ENCODE measurements at regions not wholly inside any gene's neighbourhood (a gene's known extent, or its start where the extent isn't known, plus 50 kb on each side); places are given as distances from the start of the nearest gene placed in this dataset.
"Not testable (repeated sequence)": the region's sequence is repeated elsewhere in the genome, so short reads cannot be mapped to it uniquely, and the experiment has no call there.

DNA sequence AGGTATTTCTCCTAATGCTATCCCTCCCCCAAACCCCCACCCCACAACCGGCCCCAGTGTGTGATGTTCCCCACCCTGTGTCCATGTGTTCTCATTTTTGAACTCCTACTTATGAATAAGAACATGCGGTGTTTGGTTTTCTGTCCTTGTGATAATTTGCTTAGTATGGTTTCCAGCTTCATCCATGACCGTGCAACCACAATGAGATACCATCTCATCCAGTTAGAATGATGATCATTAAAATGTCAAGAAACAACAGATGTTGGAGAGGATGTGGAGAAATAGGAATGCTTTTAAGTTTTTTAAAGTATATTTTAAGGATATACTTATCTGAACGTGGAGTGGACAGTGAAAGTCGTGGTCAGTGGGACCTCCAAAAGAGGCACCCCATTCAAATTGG is 745.0 kb upstream of the AMELY start:
- DNase-seq (ENCODE audit: low read depth) = no peak

GRCh38 chrY:7654985-7655384 is 743.4 kb upstream of the AMELY start:
- DNase-seq (ENCODE audit: low read depth) = no peak

DNA sequence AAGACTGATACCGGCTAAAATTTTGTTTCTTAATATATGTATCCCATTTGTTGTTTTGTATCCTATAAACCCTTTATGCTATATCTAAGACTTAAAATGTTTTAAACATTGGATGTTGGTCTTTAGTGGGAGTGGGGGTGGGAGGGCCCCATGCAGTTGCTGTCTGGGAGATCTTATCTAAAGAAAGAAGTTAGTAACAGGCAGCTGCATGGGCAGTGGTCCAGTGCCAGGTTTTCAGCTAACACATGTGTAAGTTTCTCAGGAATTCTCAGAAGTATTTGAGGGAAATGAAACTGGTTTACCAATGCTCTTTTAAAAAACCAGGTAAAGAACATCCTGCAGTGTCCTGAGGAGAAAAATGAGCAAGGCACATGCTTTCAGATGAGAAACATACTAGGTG is 738.3 kb upstream of the AMELY start:
- not testable (repeated sequence) for DNase-seq (ENCODE audit: low read depth)
